HG02840 (cell line): ENCODE measurements at regions not wholly inside any gene's neighbourhood (a gene's known extent, or its start where the extent isn't known, plus 50 kb on each side); places are given as distances from the start of the nearest gene placed in this dataset.
"Not testable (repeated sequence)": the region's sequence is repeated elsewhere in the genome, so short reads cannot be mapped to it uniquely, and the experiment has no call there.

Source experiments
- ATAC-seq: cut with Tn5 transposase; IDR thresholded peaks from one replicate; pipeline ENCODE4 v1.9.1; 2021; ENCODE audit warnings: mild to moderate bottlenecking, moderate library complexity, moderate number of reproducible peaks; ENCODE audit not compliant: unreplicated experiment, low FRiP score

DNA sequence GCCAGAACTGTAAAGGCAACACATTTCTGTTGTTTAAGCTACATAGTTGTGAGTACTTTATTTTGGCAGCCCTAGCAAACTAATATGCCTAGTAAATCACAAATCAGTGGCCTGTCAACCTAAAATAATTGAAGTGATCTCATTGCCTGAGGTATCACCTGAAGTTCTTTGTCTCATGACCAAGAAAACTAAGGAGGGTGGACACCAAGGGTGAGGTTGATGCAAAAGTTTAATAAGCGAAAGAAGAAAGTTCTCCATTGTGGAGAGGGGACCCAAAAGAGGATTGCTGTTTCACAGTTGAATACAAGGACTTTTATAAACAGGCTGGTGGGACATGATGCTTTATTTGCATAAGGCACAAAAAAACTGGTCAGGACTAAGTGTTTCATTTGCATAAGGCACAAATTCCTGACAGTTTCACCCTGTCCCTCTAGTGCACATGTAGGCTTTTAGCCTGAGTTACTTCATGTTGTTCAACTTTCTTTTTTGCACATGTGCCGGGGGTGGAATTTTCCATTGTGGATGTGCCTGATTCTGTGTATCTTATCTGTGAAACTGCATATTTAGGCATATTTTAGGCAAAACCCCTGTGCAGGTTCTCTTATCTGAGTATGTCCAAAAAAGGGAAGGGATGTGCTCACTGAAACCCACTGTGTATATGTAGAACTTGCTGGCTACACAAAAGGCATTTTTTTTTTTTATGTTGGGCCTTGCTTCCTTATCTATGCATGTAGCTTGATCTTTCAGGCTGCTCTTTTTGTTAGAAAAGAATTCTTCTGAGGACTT lies 108.6 kb upstream of the RAI14 start:
- ATAC-seq = no peak

DNA sequence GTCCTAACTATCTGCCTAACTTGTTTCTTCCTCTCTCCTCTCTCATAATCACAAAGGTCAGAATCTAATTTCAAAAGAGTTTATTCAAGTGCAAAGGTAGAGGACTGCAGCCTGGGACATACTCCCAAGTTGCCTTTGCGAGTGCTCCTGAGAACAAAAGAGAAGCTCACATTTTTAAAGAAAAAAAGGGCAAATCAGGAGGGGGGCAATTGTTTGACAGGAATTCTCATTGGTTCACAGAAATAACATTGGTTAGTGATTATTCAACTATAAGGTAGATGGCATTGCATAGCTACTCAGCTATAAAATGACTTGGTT lies 108.1 kb upstream of the RAI14 start:
- ATAC-seq = no peak

DNA sequence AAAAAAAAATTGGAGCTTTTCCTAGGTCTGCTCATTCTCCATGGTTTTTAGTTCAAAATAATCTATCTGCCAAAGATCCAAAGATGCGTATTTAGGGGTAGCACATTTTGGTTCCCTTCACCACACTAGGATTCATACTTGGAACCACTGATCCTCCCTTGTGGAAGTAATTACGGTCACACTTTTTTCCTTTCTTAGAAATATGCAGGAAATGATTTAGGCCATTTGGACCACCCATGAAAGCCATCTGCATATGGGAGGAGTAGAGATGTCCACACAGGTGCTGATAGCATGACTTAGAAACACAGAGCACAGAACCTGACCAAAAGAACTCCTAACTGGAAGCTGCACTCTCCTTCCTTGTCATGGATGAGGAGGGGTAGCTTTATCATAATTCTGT lies 105.9 kb upstream of the RAI14 start:
- ATAC-seq = no peak

DNA sequence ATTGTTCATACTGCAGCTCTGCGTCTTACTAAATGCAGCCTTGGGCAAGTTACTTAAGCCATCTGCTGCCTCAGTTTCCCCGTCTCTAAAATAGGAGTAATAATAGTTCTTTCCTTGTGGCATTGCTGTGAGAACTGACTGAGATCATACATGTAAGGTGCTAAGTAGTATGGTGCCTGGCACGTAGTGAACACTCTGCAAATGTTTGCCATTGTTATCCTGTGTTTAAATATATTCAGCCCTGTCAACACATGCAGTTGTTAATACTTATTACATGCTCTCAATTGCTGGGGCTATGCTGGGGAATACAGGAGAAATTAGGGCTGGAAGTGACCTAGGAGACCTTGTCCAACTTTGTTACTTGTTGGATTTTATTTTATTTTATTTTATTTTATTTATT lies 105.2 kb upstream of the RAI14 start:
- ATAC-seq = no peak

DNA sequence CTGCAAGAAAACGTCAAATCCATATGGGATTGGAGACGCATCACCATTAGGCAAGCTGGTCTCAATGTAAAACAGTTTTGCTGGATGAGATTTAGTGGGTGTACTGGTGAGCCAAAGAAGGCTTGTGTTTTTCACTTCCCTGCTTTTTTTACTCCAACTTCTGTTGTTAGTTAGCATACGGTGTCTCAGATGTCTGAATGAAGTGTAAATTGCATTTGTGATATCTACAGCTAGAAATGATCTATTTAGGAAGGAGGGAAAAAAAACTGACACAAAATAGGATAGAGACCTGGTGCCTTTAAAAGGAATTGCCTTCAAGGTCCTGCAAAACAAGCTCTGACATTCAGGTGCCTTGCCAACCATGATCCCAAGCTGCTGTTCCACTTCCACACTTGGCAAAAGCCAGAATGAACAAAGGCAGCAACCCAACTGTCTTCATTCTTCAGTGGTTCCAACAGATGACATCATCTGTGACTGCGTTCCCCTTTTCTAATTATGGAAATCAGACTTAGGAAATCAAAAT lies 104.2 kb upstream of the RAI14 start:
- no peak for ATAC-seq

- ATAC-seq = no peak
These were observed 103.4 kb upstream of the RAI14 start for GRCh38 chr5:34552686-34553085.

DNA sequence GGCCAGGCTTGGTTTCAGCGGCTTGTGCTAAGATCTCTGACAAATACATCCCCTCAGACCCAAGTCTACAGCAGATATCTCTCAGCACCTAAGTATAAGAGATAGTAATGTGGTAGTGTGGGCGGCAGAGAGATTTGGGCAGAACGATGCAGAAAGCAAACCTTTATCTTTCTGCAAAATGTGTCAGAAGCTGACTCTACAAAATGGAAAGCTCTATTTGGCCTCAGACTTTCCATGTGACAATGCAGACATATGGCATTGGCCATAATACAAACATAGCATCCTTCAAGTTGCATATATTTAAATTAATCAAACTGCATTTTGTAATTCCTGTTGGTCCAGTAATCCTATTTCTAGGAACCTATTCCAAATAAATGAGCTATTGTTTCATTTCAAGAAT lies 102.5 kb upstream of the RAI14 start:
- no peak for ATAC-seq

DNA sequence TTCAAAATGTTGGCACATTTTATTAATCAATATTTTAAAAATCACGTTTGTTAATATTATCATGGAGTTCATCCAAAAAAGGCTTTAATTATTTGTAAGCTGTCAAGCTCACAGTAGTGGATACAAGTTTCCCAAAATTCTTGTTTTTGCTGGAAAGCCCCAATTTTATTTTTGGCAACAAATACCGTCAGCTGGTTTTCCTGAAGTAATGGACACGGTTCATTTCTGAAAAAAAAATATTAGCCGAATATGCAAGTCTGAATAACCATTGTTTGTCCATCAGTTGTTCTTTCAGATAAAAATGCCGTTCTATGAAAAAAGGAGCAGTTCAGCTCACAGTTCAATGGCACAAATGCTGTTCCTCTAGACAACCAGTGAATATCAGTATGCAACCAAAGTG lies 101.5 kb upstream of the RAI14 start:
- ATAC-seq = no peak

- ATAC-seq = no peak
These were observed 100.2 kb upstream of the RAI14 start for GRCh38 chr5:34555699-34556508.

DNA sequence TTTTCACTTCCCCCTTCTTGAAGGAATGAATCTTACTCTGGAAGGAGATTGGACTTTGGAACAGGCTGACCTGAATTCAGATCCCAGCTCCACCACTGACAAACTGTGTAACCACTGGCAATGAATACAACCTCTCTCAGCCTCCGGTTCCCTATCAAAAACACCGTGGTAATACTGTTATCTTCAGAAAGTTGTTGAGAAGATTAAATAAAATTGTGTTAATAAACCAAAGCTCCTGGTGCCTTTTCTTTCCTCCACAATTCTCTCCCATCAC lies 99.7 kb upstream of the RAI14 start:
- no peak for ATAC-seq

- ATAC-seq = not testable (repeated sequence)
These were observed 94.5 kb upstream of the RAI14 start for GRCh38 chr5:34561581-34561980.

- no peak for ATAC-seq
These were observed 93.3 kb upstream of the RAI14 start for GRCh38 chr5:34562791-34563190.

GRCh38 chr5:34563269-34563668 lies 92.9 kb upstream of the RAI14 start:
- ATAC-seq = no peak

DNA sequence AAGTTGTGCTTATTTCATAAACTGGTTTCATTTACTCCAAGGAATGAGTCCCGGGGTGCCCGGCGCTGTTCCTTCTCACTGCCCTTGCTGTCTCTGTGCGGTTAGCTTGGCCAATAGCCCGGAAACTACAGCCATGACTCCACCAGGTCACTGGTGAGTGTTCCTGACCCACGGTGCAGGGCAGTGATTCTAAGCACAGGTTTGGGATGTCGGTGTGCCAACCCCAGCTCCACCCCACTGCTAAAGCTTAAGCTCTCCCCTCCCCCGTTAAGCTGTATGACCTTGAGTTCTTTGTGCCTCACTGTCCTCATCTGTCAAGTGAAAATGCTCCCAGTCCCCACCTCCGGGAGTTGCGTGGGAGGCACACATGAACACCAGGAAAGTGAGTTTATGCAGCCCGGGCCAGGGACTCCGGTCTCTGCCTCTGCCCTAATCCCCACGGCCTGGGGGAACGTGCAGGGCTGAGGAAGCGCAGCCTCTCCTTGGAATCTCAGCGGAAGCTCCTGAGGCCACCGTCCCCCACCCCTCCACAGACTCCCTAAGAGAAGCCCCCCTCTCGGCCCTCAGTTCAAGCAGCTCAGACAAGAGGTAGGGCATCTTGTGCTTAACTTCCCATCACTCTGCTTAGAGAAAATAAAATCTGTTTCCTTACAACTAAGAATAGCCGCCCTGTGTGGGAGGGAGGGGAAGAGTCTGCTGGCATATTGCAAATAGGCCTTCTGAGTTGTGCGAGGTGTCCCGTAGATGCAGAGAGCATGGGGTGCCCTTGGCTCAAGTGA lies 92.0 kb upstream of the RAI14 start:
- ATAC-seq = no peak

- no peak for ATAC-seq
These were observed 91.4 kb upstream of the RAI14 start for GRCh38 chr5:34564710-34565235.

DNA sequence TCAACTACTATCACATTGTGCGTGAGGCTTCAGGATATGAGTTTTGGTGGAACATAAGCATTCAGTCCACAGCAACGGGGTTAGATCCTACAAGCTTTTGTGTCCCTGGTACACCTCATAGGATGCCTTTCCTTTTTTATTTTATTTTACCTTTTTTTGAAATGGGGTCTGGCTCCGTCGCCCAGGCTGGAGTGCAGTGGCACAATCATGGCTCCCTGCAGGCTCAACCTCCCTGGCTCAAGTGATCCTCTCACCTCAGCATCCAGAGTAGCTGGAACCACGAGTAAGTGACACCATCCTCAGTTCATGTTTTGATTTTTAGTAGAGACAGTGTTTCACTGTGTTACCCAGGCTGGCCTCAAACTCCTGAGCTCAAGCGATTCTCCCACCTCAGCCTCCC lies 86.0 kb upstream of the RAI14 start:
- ATAC-seq = no peak

- no peak for ATAC-seq
These were observed 85.1 kb upstream of the RAI14 start for GRCh38 chr5:34570721-34571676.

- no peak for ATAC-seq
These were observed 84.5 kb upstream of the RAI14 start for GRCh38 chr5:34571677-34572041.

GRCh38 chr5:34574936-34575467 lies 81.1 kb upstream of the RAI14 start:
- no peak for ATAC-seq
